H1 (cell line): ENCODE measurements at regions not wholly inside any gene's neighbourhood (a gene's known extent, or its start where the extent isn't known, plus 50 kb on each side); places are given as distances from the start of the nearest gene placed in this dataset.

Experiments used
- CTCF ChIP-seq, 3 experiments: IDR thresholded peaks; 1 replicate in 2 of 3; 2 replicates in 1 of 3; pipeline versions ENCODE4 v1.5.1 to v1.6.1; 2011; ENCODE audit warnings: low read length in 3 of 3, mild to moderate bottlenecking in 3 of 3, inconsistent platforms in 2 of 3, low read depth in 1 of 3, moderate library complexity in 1 of 3; ENCODE audit not compliant: insufficient read depth in 1 of 3; ENCODE audit errors: control extremely low read depth in 1 of 3
- EP300 ChIP-seq, 2 experiments: IDR thresholded peaks; 1 replicate in 1 of 2; 2 replicates in 1 of 2; pipeline ENCODE4 v1.6.1; 2011 to 2012; ENCODE audit warnings: low read depth in 2 of 2, low read length in 2 of 2, mild to moderate bottlenecking in 2 of 2, borderline replicate concordance in 1 of 2, inconsistent platforms in 1 of 2, moderate library complexity in 1 of 2
- GABPA ChIP-seq: IDR thresholded peaks from 2 replicates; pipeline ENCODE4 v1.6.1; 2011; ENCODE audit warnings: mild to moderate bottlenecking, low read length, moderate library complexity, borderline replicate concordance; ENCODE audit not compliant: insufficient read depth
- POLR2AphosphoS5 ChIP-seq: IDR thresholded peaks from 2 replicates; pipeline ENCODE4 v1.6.1; 2011; ENCODE audit warnings: low read depth, low read length
- SIN3A ChIP-seq, 2 experiments: IDR thresholded peaks in 1 of 2; conservative IDR thresholded peaks in 1 of 2; 2 replicates each; pipeline ENCODE4 v1.6.1; 2011 to 2012; ENCODE audit warnings: low read length in 2 of 2, improper control_type of control experiment in 1 of 2, low read depth in 1 of 2, mild to moderate bottlenecking in 1 of 2
- ZNF274 ChIP-seq: IDR thresholded peaks from 2 replicates; pipeline ENCODE4 v1.7.0; 2012; ENCODE audit warnings: low read length, borderline replicate concordance; ENCODE audit errors: extremely low read depth

DNA sequence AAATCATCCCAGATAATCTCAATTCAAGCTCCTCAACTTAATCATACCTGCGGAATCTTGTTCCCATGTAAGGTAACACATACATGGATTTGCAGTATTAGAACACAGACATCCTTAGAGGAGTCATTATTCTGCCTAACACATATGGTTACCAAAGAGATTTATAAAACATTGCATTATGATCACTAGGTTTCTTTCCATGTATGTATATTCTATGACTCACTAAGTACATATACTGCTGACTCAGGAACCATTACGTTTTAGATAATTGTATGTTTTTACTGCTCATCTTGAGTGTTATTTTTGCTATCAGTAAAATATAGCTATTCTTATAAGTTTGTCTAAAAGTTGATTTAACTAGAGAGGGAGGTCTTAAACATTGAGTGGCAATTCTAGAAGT is 182.9 kb downstream of the SLITRK6 start:
- TF ChIP-seq CTCF (IDR thresholded peaks at IDR 0.05; ENCODE audit: control extremely low read depth in 1 of 3, insufficient read depth in 1 of 3, low read depth in 1 of 3, low read length in 3 of 3) (no peak), POLR2AphosphoS5 (no peak), EP300 (IDR thresholded peaks at IDR 0.05; ENCODE audit: borderline replicate concordance in 1 of 2, low read depth in 2 of 2, low read length in 2 of 2) (no peak), SIN3A (conservative IDR thresholded peaks at IDR 0.05 in 1 of 2, IDR thresholded peaks at IDR 0.05 in 1 of 2; ENCODE audit: low read depth in 1 of 2, low read length in 2 of 2) (no peak), GABPA (no peak), ZNF274 (no peak)
